ENCODE measurements at regions not wholly inside any gene's neighbourhood (a gene's known extent, or its start where the extent isn't known, plus 50 kb on each side); places are given as distances from the start of the nearest gene placed in this dataset.

DNA sequence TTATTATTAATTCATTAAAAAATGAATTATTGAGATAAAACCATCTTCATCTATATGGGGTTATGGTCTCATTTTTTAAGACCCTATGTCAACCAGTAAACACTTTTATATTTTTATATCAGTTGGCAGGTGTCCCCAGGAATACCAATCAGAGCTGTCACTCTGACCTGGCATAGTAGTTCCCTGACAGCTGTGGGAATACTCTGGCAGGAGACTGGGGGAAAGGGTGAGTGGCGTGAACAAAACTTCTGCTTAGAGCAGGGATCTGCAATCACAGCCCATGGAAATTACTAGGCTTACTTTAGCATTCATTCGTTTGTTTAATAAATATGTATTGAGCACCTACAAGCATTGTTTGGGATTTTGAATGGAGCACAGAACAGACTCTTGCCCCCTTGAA is 254.1 kb upstream of the KLF3 start:
- Histone ChIP-seq H3K4me1 (no peaks in the 10 kb centered on the region), H3K4me3 (no peak overlapping the region), H3K27ac (no peak overlapping the region), H3K9me3 (no peaks in the 10 kb centered on the region), H3K27me3 (no peaks in the 10 kb centered on the region), H3K36me3 (no peaks in the 10 kb centered on the region)
- no peak for DNase-seq
- intact Hi-C loops (cut with DNase I) = no loop called here
- TF ChIP-seq POLR2A (IDR thresholded peaks at IDR 0.05) (no peak), CTCF (IDR thresholded peaks at IDR 0.05) (no peak)
- 91 to 97% methylated on average over 2 of the region's 2 CpGs for WGBS, 2 donors

- WGBS, 2 donors = 81 to 83% methylated on average over 4 of the region's 4 CpGs
- Histone ChIP-seq H3K9me3 (no peaks in the 10 kb centered on the region), H3K36me3 (no peaks in the 10 kb centered on the region), H3K27me3 (no peaks in the 10 kb centered on the region), H3K4me1 (no peaks in the 10 kb centered on the region), H3K27ac (no peak overlapping the region), H3K4me3 (no peak overlapping the region)
- DNase-seq = no peak
- intact Hi-C loops (cut with DNase I) = no loop called here
- TF ChIP-seq POLR2A (IDR thresholded peaks at IDR 0.05) = no peak
- TF ChIP-seq CTCF (IDR thresholded peaks at IDR 0.05) = no peak
Observed at GRCh38 chr4:38411092-38411491, 252.9 kb upstream of the KLF3 start.

DNA sequence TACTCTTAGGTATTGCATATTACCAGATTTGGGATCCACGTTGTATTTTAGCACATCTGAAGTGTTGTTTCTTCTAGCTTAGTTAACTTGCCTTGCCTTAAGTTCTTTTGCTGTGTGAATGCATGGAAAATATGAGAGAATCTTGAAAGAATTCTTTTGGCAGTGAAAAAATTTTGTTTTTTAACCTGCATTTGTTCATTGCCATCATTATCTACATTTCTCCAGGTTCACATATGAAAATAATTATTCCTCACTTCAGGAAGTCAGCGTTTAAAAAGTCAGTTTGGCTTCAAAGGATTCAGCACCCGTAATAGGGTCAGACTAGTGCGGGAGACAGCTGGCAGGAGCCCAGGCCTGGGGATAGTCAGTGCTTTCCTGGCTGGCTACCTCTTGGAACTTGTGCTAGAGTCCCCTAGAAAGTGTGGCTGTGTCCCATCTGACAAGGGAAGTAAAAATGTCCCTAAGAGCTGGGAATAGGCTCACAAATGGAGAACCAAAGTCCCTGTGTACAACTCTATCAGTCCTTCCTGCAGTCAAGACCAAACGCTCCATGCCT is 251.9 kb upstream of the KLF3 start:
- H3K27ac ChIP-seq = no peak overlapping the region
- H3K4me3 ChIP-seq = no peak overlapping the region
- no peaks in the 10 kb centered on the region for H3K9me3 ChIP-seq
- DNase-seq = no peak
- 50 to 64% methylated on average over 5 of the region's 5 CpGs for WGBS, 2 donors
- TF ChIP-seq CTCF (IDR thresholded peaks at IDR 0.05) (no peak), POLR2A (IDR thresholded peaks at IDR 0.05) (no peak)
- no peaks in the 10 kb centered on the region for H3K27me3 ChIP-seq
- H3K36me3 ChIP-seq = no peaks in the 10 kb centered on the region
- intact Hi-C loops (cut with DNase I) = no loop called here
- no peaks in the 10 kb centered on the region for H3K4me1 ChIP-seq

DNA sequence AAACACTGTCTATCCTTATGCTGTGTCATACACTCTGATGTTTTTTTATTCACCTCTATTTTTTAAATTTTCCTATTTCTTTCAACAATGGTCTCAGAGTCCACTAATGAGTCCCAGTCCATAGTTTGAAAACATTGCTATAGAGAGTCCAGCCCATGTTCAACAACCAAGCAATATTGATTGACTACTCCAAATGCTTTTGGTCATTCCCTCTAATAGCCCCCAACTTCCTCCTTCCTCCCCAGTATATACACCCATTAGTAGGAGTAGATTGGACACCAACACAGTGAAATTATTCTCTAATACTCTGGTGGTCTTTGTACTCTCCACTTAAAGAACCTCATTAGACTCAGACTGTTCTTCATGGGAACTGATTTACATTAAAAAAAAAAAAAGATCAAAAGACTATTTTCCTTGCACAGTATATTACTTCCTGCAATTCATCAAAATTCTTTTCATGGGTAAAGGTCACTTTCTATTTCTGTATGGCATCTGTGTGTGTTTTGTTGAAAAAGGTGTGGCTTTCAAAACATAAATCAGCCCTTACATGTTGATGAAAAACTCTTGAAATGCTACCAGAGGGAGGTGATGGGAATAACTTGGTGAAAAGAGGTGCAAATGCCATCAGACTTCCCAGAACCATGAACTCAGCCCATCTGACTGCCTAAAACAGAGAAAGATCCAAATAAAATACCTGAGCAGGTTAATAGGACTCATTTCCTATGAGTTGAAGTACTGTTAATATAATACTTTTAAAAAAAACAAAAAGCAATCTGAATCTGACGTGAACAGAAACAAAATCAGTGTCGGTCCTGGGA is 250.3 kb upstream of the KLF3 start:
- Histone ChIP-seq H3K36me3 (no peaks in the 10 kb centered on the region), H3K4me1 (no peaks in the 10 kb centered on the region), H3K4me3 (no peak overlapping the region), H3K9me3 (no peaks in the 10 kb centered on the region), H3K27ac (no peak overlapping the region), H3K27me3 (no peaks in the 10 kb centered on the region)
- TF ChIP-seq CTCF (IDR thresholded peaks at IDR 0.05) (no peak), POLR2A (IDR thresholded peaks at IDR 0.05) (no peak)
- no peak for DNase-seq
- intact Hi-C loops (cut with DNase I) = no loop called here
- 81 to 87% methylated on average over 2 of the region's 2 CpGs for WGBS, 2 donors

GRCh38 chr4:38414410-38414809 is 249.6 kb upstream of the KLF3 start:
- Histone ChIP-seq H3K36me3 (no peaks in the 10 kb centered on the region), H3K27me3 (no peaks in the 10 kb centered on the region), H3K27ac (no peak overlapping the region), H3K4me1 (no peaks in the 10 kb centered on the region), H3K9me3 (no peaks in the 10 kb centered on the region), H3K4me3 (no peak overlapping the region)
- TF ChIP-seq POLR2A (IDR thresholded peaks at IDR 0.05) = no peak
- TF ChIP-seq CTCF (IDR thresholded peaks at IDR 0.05) = no peak
- intact Hi-C loops (cut with DNase I) = no loop called here
- DNase-seq = no peak
